ENCODE measurements at regions not wholly inside any gene's neighbourhood (a gene's known extent, or its start where the extent isn't known, plus 50 kb on each side); places are given as distances from the start of the nearest gene placed in this dataset.

DNA sequence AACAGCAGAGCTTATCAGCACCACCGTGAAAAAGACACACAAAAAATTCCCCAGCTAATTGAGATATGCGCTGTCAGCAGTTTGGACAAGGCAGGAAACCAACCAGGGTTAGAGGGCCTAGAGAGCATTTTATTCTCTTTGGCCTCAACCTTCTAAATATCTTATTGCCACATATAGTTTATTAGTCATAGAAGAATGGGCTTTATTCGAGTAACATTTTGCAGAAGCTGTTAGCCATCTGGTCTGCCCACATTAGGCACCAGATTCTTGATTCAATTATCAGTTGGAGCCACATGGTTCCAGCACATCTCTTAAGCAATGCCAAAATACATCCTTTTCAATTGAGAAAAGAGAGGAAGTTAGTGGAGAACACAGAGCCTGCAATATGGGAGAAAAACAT, 109.9 kb upstream of the CXADR start:
- H3K27me3 ChIP-seq: no peaks in the 10 kb centered on the region
- H3K9me3 ChIP-seq: peaks cover 0 to 4% (median 0%) of the 10 kb centered on the region in 12 donors
- no peak for ATAC-seq
- intact Hi-C loops (cut with DNase I): no loop called here
- H3K4me1 ChIP-seq: no peaks in the 10 kb centered on the region
- TF ChIP-seq, protein P1, sequence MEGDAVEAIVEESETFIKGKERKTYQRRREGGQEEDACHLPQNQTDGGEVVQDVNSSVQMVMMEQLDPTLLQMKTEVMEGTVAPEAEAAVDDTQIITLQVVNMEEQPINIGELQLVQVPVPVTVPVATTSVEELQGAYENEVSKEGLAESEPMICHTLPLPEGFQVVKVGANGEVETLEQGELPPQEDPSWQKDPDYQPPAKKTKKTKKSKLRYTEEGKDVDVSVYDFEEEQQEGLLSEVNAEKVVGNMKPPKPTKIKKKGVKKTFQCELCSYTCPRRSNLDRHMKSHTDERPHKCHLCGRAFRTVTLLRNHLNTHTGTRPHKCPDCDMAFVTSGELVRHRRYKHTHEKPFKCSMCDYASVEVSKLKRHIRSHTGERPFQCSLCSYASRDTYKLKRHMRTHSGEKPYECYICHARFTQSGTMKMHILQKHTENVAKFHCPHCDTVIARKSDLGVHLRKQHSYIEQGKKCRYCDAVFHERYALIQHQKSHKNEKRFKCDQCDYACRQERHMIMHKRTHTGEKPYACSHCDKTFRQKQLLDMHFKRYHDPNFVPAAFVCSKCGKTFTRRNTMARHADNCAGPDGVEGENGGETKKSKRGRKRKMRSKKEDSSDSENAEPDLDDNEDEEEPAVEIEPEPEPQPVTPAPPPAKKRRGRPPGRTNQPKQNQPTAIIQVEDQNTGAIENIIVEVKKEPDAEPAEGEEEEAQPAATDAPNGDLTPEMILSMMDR (IDR thresholded peaks at IDR 0.05): no peak
- TF ChIP-seq POLR2A (IDR thresholded peaks at IDR 0.05): no peak
- no peak for DNase-seq
- WGBS, 4 donors: 28 to 34% (median 32%) methylated on average over 3 of the region's 3 CpGs
- no peak overlapping the region for H3K27ac ChIP-seq
- H3K36me3 ChIP-seq: no peaks in the 10 kb centered on the region
- no peak overlapping the region for H3K4me3 ChIP-seq

- intact Hi-C loops (cut with DNase I): no loop called here
- no peak for TF ChIP-seq POLR2A (IDR thresholded peaks at IDR 0.05)
- TF ChIP-seq, protein P1 (IDR thresholded peaks at IDR 0.05): no peak
- DNase-seq (no peak), ATAC-seq (no peak)
- no peaks in the 10 kb centered on the region for H3K36me3 ChIP-seq
- H3K9me3 ChIP-seq: peaks cover 0 to 4% (median 0%) of the 10 kb centered on the region in 12 donors
- H3K4me1 ChIP-seq: no peaks in the 10 kb centered on the region
- no peak overlapping the region for H3K27ac ChIP-seq
- WGBS, 4 donors: 76 to 88% (median 81%) methylated on average over 4 of the region's 4 CpGs
- H3K27me3 ChIP-seq: no peaks in the 10 kb centered on the region
- H3K4me3 ChIP-seq: no peak overlapping the region
Measured at GRCh38 chr21:17406202-17406601, 106.6 kb upstream of the CXADR start.

DNA sequence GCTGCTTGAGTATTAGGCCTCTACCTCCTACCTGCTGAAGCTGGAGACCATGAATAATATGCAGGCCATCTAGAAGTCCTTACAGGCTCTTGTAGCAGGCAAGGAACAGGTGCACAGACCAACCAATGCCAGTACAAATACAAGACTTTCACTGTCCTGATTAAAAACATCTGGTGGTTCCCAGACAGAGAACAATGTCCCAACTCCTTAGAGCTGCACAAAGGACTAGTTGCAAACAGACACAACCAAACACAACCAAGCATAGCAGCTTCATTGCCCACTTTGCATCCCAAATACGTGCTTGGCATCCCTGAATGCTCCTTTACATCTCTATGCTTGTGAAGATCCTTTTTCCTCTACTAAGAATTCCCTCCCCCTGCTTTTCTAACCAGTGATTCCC, 98.1 kb upstream of the CXADR start:
- H3K27ac ChIP-seq: no peak overlapping the region
- WGBS, 4 donors: 61 to 69% (median 64%) methylated on average over 1 of the region's 1 CpG
- no peak for DNase-seq
- no peaks in the 10 kb centered on the region for H3K9me3 ChIP-seq
- intact Hi-C loops (cut with DNase I): no loop called here
- ATAC-seq: peak in 1 of 4 donors; percentile 63
- H3K36me3 ChIP-seq: no peaks in the 10 kb centered on the region
- no peak overlapping the region for H3K4me3 ChIP-seq
- TF ChIP-seq, protein P1 (IDR thresholded peaks at IDR 0.05): no peak
- no peak for TF ChIP-seq POLR2A (IDR thresholded peaks at IDR 0.05)
- H3K27me3 ChIP-seq: no peaks in the 10 kb centered on the region
- peaks cover 0 to 3% (median 0%) of the 10 kb centered on the region in 12 donors for H3K4me1 ChIP-seq

GRCh38 chr21:17416139-17416538, 96.7 kb upstream of the CXADR start:
- Histone ChIP-seq H3K9me3 (no peaks in the 10 kb centered on the region), H3K27me3 (no peaks in the 10 kb centered on the region), H3K27ac (no peak overlapping the region), H3K4me3 (no peak overlapping the region), H3K4me1 (peaks cover 0 to 3% (median 0%) of the 10 kb centered on the region in 12 donors), H3K36me3 (no peaks in the 10 kb centered on the region)
- WGBS, 4 donors: 49 to 68% (median 53%) methylated on average over 2 of the region's 2 CpGs
- TF ChIP-seq, protein P1 (IDR thresholded peaks at IDR 0.05): no peak
- TF ChIP-seq POLR2A (IDR thresholded peaks at IDR 0.05): no peak
- ATAC-seq (peak in 1 of 4 donors; percentile 54), DNase-seq (no peak)
- intact Hi-C loops (cut with DNase I): no loop called here

Measured in heart left ventricle (tissue), 16 donors.